Upper lobe of left lung (tissue), 4 donors: ENCODE measurements at regions not wholly inside any gene's neighbourhood (a gene's known extent, or its start where the extent isn't known, plus 50 kb on each side); places are given as distances from the start of the nearest gene placed in this dataset.

ENCODE experiments used
- POLR2A ChIP-seq, 4 donors: fragments of 450-650 bp; IDR thresholded peaks; one replicate each; pipeline ENCODE4 v1.5.1; 2016 to 2017; ENCODE audit warnings: antibody characterized with exemption in 4 of 4, mild to moderate bottlenecking in 2 of 4
- POLR2AphosphoS5 ChIP-seq, 2 donors: sonication (generic); formaldehyde crosslinking; IDR thresholded peaks; one replicate each; pipeline ENCODE4 v1.5.1; 2017; ENCODE audit warnings: antibody characterized with exemption in 2 of 2
- TF ChIP-seq, protein P1 (sequence below), 6 experiments: fragments of 450-650 bp in 4 of 6; fragments of 200-600 bp in 2 of 6; sonication (generic) in 2 of 6; IDR thresholded peaks; one replicate each; pipeline ENCODE4 v1.5.1; 2016 to 2019; ENCODE audit warnings: antibody characterized with exemption in 6 of 6

- TF ChIP-seq, protein P1, sequence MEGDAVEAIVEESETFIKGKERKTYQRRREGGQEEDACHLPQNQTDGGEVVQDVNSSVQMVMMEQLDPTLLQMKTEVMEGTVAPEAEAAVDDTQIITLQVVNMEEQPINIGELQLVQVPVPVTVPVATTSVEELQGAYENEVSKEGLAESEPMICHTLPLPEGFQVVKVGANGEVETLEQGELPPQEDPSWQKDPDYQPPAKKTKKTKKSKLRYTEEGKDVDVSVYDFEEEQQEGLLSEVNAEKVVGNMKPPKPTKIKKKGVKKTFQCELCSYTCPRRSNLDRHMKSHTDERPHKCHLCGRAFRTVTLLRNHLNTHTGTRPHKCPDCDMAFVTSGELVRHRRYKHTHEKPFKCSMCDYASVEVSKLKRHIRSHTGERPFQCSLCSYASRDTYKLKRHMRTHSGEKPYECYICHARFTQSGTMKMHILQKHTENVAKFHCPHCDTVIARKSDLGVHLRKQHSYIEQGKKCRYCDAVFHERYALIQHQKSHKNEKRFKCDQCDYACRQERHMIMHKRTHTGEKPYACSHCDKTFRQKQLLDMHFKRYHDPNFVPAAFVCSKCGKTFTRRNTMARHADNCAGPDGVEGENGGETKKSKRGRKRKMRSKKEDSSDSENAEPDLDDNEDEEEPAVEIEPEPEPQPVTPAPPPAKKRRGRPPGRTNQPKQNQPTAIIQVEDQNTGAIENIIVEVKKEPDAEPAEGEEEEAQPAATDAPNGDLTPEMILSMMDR (IDR thresholded peaks at IDR 0.05) = no peak
- no peak for TF ChIP-seq POLR2A (IDR thresholded peaks at IDR 0.05)
- no peak for TF ChIP-seq POLR2AphosphoS5 (IDR thresholded peaks at IDR 0.05)
Measured at GRCh38 chr1:65531972-65532570, 111.6 kb downstream of the LEPR start.
